CD4-positive, alpha-beta T cell treated with Interleukin-4 for 4 hours (primary cell): ENCODE measurements at regions not wholly inside any gene's neighbourhood (a gene's known extent, or its start where the extent isn't known, plus 50 kb on each side); places are given as distances from the start of the nearest gene placed in this dataset.

Experiments
- DNase-seq: peaks from one replicate; pipeline ENCODE4 v3.0.0-alpha.2; 2020

GRCh38 chr11:122398167-122398566 lies 257.4 kb upstream of the UBASH3B start:
- DNase-seq: no peak

DNA sequence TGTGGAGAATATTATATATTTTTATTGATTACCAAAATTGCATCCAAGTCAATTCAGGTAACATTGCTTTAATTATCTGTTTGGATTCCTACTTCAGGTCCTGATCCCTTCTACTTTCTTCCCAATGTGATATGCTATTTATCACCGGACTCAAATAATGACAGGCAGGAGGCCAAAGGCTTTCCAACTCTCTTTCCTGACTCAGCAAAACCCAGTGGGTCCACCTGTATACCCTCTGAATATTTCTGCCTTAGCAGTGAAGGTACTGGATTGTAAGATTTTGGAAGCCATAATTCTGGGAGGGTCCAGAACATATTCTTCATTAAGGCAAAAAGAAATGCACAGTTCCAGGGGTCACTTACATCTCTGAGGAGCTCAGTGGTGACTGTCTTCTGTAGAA lies 260.2 kb upstream of the UBASH3B start:
- DNase-seq: no peak

GRCh38 chr11:122394313-122394712 lies 261.2 kb upstream of the UBASH3B start:
- no peak for DNase-seq

DNA sequence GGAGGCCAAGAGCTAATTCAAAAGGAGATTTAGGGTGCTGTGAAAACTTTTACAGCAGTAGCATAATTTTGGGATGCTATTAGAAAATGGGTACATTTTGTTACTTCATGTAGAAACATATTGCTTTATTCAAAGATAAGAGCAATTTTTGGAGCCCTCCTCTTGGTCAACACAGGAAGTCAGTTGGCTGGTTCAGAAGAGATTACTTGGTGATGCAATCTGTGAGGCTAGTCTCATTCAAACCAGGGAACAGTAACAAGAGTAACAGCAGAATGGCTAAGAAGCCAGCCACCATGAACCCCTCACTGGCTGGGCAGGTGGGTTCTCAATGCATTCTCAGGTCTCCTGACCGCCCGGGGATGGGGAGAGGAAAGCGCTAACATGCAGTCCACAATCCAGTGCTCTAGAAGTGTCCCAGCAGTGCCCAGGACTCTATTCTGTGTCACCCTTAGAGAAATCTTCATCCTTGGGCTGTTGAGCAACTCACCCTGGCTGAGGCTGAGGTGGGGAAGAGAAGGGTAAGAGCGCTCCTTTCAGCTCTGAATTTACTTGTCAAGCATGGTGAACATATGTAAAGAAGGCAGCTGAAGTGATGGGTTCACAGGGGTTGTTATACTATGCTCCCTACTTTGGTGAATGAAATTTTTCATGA lies 262.2 kb upstream of the UBASH3B start:
- DNase-seq: no peak

GRCh38 chr11:122392508-122392907 lies 263.0 kb upstream of the UBASH3B start:
- DNase-seq: no peak

GRCh38 chr11:122391049-122391448 lies 264.5 kb upstream of the UBASH3B start:
- DNase-seq: no peak

DNA sequence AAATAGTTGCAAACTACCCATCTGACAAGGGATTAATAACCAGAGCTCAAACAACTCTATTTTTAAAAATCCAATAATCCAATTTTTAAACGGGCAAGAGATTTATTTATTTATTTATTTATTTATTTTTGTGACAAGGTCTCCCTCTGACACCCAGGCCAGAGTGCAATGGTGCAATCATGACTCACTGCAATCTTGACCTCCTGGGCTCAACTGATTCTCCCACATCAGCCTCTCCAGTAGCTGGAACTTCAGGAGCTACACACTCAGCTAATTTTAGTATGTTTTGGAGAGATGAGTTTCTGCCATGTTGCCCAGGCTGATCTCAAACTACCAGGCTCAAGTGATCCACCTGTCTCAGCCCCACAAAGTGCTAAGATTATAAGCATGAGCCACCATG lies 267.2 kb upstream of the BLID start:
- DNase-seq: no peak

DNA sequence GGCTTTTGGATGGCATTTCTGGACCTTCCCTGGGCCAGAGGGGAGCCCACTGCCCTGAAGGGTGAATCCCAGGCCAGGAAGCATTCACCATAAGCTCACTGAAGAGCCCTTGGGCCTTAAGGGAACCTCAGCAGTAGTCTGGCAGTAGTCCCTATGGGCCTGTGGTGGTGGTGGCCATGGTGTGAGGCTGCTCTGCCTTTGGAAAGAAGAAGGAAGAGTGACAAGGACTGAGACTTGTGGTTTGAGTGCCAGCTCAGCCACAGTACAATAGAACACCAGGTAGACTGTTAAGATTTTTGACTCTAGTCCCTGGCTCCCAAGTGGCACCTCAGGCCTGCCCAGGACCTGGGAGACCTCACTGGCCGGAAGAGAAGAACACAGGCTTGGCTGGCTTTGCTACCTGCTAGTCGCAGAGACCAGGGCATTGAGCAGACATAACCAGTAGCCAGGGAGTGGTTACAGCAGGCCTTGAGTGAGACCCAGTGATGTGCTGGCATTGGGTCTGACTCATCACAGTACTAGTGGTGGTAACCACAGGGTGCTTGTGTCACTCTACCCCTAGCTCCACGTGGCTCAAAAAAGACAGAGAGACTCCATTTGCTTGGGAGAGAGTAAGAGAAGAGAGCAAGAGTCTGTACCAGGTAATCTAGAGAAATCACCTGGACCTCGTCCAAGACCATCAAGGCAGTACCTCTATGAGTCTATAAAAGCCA lies 259.8 kb upstream of the BLID start:
- no peak for DNase-seq

DNA sequence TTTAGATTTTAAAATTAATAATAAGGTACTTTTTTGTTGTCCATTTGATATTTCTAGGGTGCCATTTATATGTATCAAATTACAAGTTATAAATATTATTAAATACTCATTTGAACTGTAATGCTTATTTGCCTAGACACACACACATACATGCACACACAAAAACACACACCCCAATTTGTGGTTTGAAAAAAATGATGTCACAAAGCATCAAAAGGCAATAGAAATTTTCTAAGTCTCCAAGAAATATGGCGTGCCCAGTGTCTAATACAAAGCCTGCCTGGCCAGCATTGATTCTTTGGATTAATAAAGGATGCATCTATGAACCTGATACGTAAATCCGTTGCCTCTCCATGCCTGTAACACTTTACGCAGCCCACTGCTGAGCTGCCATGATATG lies 252.8 kb upstream of the BLID start:
- no peak for DNase-seq

DNA sequence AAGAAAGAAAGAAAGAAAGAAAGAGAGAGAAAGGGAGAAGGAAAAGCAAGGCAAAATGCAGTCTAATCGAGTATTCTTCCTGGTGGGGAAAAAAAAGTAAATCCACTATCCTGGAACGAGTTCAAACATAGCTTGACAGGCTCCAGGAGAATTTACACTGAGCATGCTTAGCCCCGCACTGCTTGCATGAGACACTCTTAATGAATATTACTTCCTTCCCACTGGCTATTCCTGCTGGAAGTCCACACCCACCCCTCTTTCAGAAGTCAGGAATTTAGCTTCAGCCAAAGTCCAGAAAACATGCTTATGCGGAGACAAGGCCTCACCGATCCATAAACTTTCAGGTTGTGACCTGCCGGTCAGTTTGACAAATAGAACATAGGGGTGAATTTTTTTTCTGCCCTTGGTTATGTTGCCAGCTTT lies 251.8 kb upstream of the BLID start:
- DNase-seq: no peak

DNA sequence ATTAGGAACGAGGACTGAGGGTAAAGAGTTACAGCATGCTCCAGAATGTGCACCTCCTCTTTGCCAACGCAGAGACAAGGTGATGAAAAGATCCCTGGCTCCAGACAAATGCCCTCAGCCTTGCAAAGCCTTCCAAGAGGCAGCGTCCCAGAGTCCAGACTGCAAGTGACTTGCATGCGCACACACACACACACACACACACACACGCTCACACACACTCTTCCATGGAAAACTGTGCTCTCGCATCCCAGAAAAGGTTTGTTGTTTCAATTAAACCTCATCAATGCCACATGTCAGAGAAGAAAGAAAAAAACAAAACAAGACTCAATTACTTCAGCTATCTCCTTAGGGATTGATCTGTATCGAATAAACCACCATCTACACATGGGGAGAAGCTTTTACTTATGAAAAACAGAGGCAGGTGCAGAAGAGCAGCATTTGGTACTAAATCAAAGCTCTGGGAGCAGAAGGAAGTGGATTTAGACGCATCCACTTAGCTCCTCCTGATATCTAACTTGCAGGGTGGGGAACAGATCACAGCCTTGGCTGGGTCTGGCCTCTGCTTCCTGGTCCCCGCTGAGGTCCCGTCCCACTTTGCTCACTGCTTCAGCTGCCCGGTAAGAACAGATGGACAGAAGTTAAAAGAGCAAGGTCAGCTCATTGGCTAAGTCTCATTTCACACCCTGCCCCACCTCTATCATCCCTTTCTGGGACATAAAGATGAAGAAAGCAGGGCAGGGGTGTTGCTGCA lies 249.8 kb upstream of the BLID start:
- DNase-seq: no peak

DNA sequence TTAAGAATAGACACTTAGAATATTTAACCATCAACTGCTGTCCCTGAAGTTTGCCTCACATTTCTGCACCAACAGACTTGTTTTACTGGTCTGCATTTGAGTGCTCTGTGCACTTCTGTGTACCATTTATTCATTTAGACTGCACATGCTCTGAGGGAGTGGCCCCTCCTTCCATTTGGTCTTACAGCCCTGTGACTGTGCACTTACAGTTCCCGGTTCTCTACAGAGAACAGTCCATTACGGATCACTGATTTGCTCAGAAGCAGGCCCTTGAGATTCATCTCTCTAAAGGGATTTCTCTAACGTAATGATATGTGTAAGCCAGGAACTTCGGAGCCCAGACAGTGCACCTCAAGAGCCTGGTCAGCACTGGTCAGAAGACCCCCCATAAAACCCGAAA lies 247.3 kb upstream of the BLID start:
- DNase-seq: no peak

DNA sequence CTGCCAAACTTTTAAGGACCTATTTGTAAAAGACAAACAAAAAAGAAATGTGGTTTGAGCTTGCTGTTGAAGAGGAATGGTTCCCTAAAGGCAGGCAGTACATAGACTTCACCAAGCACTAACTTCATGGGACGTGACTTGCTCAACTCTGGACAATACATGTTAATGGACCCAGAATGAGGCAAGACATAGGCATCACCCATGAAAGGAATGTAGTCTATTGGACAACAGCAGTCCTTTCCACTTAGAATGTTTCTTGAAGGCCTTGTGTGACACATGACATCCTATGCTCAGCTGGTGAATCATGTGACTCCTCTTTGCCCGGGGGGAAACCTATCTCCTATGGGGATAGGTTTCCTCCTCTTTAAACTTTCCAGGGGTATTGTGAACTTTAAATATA lies 246.4 kb upstream of the BLID start:
- DNase-seq: no peak

DNA sequence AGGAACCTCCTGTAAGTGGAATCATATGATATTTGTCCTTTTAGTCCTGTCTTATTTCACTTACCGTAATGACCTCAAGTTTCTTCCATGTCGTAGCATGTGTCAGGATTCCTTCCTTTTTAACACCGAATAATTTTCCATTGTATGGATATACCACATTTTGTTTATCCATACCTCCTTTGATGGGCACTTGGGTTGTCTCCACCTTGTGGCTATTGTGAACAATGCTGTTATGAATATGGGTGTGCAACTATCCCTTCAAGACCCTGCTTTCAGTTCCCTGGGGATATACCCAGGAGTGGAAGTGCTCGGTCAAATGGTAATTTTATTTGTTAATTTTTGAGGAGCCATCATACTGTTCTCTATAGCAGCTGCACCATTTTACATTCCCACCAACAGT lies 244.9 kb upstream of the BLID start:
- DNase-seq: no peak

DNA sequence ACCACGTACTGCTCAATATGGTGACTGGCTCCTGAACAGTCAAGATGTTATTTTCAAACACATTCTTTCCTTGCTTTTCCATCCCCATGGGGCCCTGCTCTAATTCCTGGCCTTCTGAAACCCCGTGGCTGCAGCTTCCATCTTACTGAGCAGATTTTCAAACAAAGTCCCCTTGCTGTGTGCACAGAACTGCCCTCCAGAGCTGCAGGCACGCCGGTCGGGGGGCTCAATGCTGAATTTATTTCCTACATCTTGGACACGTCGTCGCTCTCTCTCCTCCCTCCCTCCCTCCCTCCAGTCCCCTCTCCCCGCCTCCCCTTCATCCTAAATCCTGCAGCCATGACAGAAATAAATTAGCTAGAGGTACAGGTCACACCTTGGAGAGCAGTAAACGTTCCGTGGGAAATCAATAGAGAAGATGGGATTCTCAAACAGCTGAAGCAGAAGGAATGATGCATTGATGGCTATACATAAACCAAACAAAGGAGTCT lies 243.1 kb upstream of the BLID start:
- no peak for DNase-seq

- DNase-seq: no peak
These were observed 242.3 kb upstream of the BLID start for GRCh38 chr11:122358292-122358691.

- DNase-seq: no peak
These were observed 240.0 kb upstream of the BLID start for GRCh38 chr11:122355968-122356367.

DNA sequence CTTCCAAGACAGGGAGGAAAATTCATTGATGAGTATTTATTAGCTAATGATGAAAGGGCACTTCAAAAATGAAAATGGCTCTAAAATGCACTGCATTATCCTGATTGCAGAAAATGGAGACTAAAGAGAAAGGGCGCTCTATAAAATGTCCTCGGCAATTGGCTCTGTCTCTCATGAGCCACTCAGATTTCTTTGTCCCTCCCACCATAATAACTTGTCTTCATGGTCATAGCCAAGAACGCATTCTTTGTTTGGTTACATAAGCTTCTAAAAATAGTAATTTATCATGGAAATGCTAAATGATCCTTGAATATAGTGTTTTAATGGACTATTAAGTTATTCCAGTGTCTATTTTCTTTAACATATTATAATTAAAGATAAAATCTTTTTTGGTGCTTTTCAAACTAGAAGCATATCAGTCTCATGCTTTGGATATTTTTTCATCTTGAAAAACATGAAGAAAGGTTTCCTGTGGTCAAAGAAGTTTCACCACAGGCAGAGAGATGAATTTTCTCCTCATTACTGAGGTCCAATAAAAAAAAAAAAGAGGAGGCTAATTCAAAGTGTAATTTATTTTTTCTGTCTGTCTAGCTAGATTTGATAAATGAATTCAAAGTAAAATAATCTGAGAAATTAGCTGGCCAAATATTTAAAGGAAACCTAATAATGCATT lies 238.1 kb upstream of the BLID start:
- no peak for DNase-seq

GRCh38 chr11:122353561-122353960 lies 237.5 kb upstream of the BLID start:
- DNase-seq: no peak

DNA sequence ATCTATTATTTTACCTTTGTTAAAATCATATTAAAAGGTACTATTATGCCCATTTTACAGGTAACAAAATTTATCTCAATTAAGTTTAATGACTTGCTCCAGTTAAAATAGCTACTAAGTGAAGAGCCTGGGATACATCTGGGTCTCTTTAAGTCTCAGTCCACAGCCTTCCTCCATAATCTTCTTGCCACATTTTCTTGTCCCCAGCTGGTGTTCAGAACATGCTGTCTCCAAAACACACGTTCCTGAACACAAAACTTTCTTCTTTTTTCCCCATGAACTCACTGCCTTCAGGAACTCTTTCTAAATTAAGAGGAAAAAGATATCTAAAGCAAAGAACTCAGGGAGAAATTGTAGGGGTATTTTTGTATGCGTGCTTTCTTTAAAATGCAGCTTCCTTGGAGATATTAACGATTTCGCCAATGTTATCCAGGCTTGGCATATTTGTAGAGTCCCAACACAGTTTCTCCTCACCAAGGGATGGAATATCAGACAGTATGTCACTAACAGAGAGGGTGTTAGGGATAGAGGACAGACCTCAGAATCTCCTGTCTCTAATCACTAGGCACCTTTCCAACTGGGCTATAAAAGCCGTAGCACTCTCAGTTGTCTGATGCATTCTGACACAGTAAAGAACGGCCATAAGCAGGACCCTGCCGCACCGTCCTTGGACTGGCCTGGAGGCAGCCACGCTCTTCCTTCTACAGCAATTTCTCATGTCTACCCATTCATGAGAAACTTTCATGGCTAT lies 232.8 kb upstream of the BLID start:
- DNase-seq: no peak

GRCh38 chr11:122346006-122346405 lies 230.0 kb upstream of the BLID start:
- DNase-seq: no peak

DNA sequence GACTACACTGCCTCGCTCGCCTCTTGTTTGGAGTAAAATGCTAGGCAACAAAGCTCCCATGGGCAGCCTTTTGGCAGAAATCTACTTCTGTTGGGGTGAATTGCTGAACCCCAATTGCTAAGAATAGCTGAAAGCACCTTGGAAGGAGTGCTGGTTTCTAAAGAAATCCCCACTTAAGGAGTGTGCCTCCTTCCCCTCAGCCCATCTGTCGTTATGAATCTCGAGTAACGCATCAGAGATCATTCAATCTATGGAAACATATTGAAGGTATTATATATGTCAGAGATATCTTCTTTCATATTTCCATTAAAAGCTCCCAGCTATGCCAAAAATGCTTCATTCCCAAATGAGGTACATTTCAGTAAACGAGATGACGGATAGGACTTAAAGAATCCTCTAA lies 229.6 kb upstream of the BLID start:
- DNase-seq: no peak

GRCh38 chr11:122344215-122344614 lies 228.2 kb upstream of the BLID start:
- no peak for DNase-seq
